CD4-positive, alpha-beta T cell (primary cell): ENCODE measurements at regions not wholly inside any gene's neighbourhood (a gene's known extent, or its start where the extent isn't known, plus 50 kb on each side); places are given as distances from the start of the nearest gene placed in this dataset.

Source experiments
- ATAC-seq: fragments of 200-7000 bp; cut with Tn5 transposase; one replicate; pipeline ENCODE4 v1.10.0; 2022; ENCODE audit warnings: mild to moderate bottlenecking; ENCODE audit not compliant: poor library complexity
- CTCF ChIA-PET: fragments of 350-600 bp; sonication (Branson Sonifier 250); formaldehyde crosslinking; loops from one replicate; lab custom pipeline; 2021; ENCODE audit warnings: antibody characterized with exemption, inconsistent platforms; lab: Charles Lee
- POLR2A ChIA-PET: fragments of 350-600 bp; sonication (Branson Sonifier 250); formaldehyde crosslinking; loops from one replicate; lab custom pipeline; 2021; ENCODE audit warnings: antibody characterized with exemption, inconsistent platforms; lab: Charles Lee
- DNase-seq, 14 experiments: peaks; one replicate each; pipeline ENCODE4 v3.0.0-alpha.2; 2013 to 2020; ENCODE audit warnings: mixed read lengths in 2 of 14
- H3K27ac ChIP-seq, 2 donors: one replicate each; pipeline versions ENCODE4 v1.5.1 to v1.7.0; 2013; ENCODE audit warnings: low read length in 2 of 2, low read depth in 1 of 2, mild to moderate bottlenecking in 1 of 2
- H3K27me3 ChIP-seq, 2 experiments: 1 replicate in 1 of 2; 2 replicates in 1 of 2; pipeline versions ENCODE4 v1.6.1 to v1.7.0; 2013; ENCODE audit warnings: low read length in 2 of 2, control low read depth in 1 of 2, mild to moderate bottlenecking in 1 of 2, moderate library complexity in 1 of 2; ENCODE audit not compliant: insufficient read depth in 2 of 2, control insufficient read depth in 1 of 2
- H3K36me3 ChIP-seq: one replicate; pipeline ENCODE4 v1.6.1; 2013; ENCODE audit warnings: low read length, control low read depth; ENCODE audit not compliant: insufficient read depth
- H3K4me1 ChIP-seq: one replicate; pipeline ENCODE4 v1.6.1; 2013; ENCODE audit warnings: low read length, control low read depth; ENCODE audit not compliant: insufficient read depth
- H3K4me3 ChIP-seq: one replicate; pipeline ENCODE4 v1.5.1; 2013; ENCODE audit warnings: mild to moderate bottlenecking, low read length, moderate library complexity
- H3K9me3 ChIP-seq, 2 experiments: 1 replicate in 1 of 2; 2 replicates in 1 of 2; pipeline versions ENCODE4 v1.6.1 to v1.7.0; 2013; ENCODE audit warnings: low read length in 2 of 2, mild to moderate bottlenecking in 2 of 2, control low read depth in 1 of 2, moderate library complexity in 1 of 2; ENCODE audit not compliant: control insufficient read depth in 1 of 2, insufficient read depth in 1 of 2
- H3K27ac Mint-ChIP-seq: one replicate; pipeline ENCODE4 v1.8.0; 2020; ENCODE audit warnings: mixed read lengths
- H3K27me3 Mint-ChIP-seq: one replicate; pipeline ENCODE4 v1.8.0; 2021; ENCODE audit warnings: mixed read lengths
- H3K36me3 Mint-ChIP-seq: one replicate; pipeline ENCODE4 v1.8.0; 2021; ENCODE audit warnings: low read depth, mixed read lengths
- H3K4me1 Mint-ChIP-seq: one replicate; pipeline ENCODE4 v1.8.0; 2021; ENCODE audit warnings: low read depth, mixed read lengths
- H3K4me3 Mint-ChIP-seq: one replicate; pipeline ENCODE4 v1.8.0; 2020; ENCODE audit warnings: mild to moderate bottlenecking, mixed read lengths
- H3K9me3 Mint-ChIP-seq: one replicate; pipeline ENCODE4 v1.8.0; 2020; ENCODE audit warnings: mixed read lengths
- CTCF ChIP-seq: fragments of 200-600 bp; IDR thresholded peaks from one replicate; pipeline ENCODE4 v1.8.0; 2022; ENCODE audit warnings: antibody characterized with exemption, mild to moderate bottlenecking
- intact Hi-C, 2 experiments: fragments of 100-400 bp; cut with DNase I in 1 of 2; cut with micrococcal nuclease in 1 of 2; formaldehyde crosslinking; loops; one replicate each; pipeline versions ENCODE4 v1.15.1 to v1.9.0; 2023 to 2025; cut with DNase I, micrococcal nuclease

- ChIA-PET CTCF (no interaction called here), POLR2A (no interaction called here)
- Histone ChIP-seq H3K36me3 (no peaks in the 10 kb centered on the region), H3K9me3 (peaks cover 5 to 6% of the 10 kb centered on the region in 2 experiments), H3K4me3 (no peak overlapping the region), H3K4me1 (no peaks in the 10 kb centered on the region), H3K27me3 (no peaks in the 10 kb centered on the region), H3K27ac (no peak overlapping the region)
- Mint-ChIP-seq H3K4me1 (no peaks in the 10 kb centered on the region), H3K9me3 (peaks cover 12% of the 10 kb centered on the region), H3K36me3 (no peaks in the 10 kb centered on the region), H3K27ac (no peak overlapping the region), H3K27me3 (no peaks in the 10 kb centered on the region), H3K4me3 (no peak overlapping the region)
- intact Hi-C loops, result no loop called here
- DNase-seq (no peak), ATAC-seq (no peak)
- TF ChIP-seq CTCF, result no peak
Observed at GRCh38 chr18:41036346-41036745, 918.7 kb upstream of the PIK3C3 start.

GRCh38 chr18:41034413-41034812, 920.6 kb upstream of the PIK3C3 start:
- no peak overlapping the region for H3K27ac Mint-ChIP-seq
- no peak for DNase-seq
- H3K27me3 Mint-ChIP-seq, result no peaks in the 10 kb centered on the region
- ATAC-seq, result no peak
- H3K36me3 Mint-ChIP-seq, result no peaks in the 10 kb centered on the region
- H3K9me3 Mint-ChIP-seq, result peaks cover 11% of the 10 kb centered on the region
- H3K4me3 Mint-ChIP-seq, result no peak overlapping the region
- Histone ChIP-seq H3K4me3 (no peak overlapping the region), H3K27ac (no peak overlapping the region), H3K4me1 (no peaks in the 10 kb centered on the region), H3K27me3 (no peaks in the 10 kb centered on the region), H3K36me3 (no peaks in the 10 kb centered on the region), H3K9me3 (peaks cover 0 to 5% of the 10 kb centered on the region in 2 experiments)
- intact Hi-C loops, result no loop called here
- TF ChIP-seq CTCF, result no peak
- ChIA-PET CTCF (no interaction called here), POLR2A (no interaction called here)
- H3K4me1 Mint-ChIP-seq, result no peaks in the 10 kb centered on the region

- no peak for ATAC-seq
- Histone ChIP-seq H3K27ac (no peak overlapping the region), H3K4me1 (no peaks in the 10 kb centered on the region), H3K36me3 (no peaks in the 10 kb centered on the region), H3K27me3 (no peaks in the 10 kb centered on the region), H3K4me3 (no peak overlapping the region), H3K9me3 (no peaks in the 10 kb centered on the region)
- ChIA-PET POLR2A (no interaction called here), CTCF (no interaction called here)
- no peaks in the 10 kb centered on the region for H3K36me3 Mint-ChIP-seq
- H3K27ac Mint-ChIP-seq, result no peak overlapping the region
- intact Hi-C loops, result loop anchor here in 1 of 2 experiments (5.0 kb wide), 1 partner anchor 1752 kb away; no protein-coding TSS in a partner anchor
- H3K9me3 Mint-ChIP-seq, result peaks cover 2% of the 10 kb centered on the region
- no peaks in the 10 kb centered on the region for H3K4me1 Mint-ChIP-seq
- H3K27me3 Mint-ChIP-seq, result no peaks in the 10 kb centered on the region
- DNase-seq, result no peak
- TF ChIP-seq CTCF, result no peak
- no peak overlapping the region for H3K4me3 Mint-ChIP-seq
Observed at GRCh38 chr18:41025666-41026065, 929.4 kb upstream of the PIK3C3 start.
